ENCODE measurements at regions not wholly inside any gene's neighbourhood (a gene's known extent, or its start where the extent isn't known, plus 50 kb on each side); places are given as distances from the start of the nearest gene placed in this dataset.

- DNase-seq, result no peak
Measured at GRCh38 chr5:172568308-172568910, 72.7 kb upstream of the NEURL1B start.

DNA sequence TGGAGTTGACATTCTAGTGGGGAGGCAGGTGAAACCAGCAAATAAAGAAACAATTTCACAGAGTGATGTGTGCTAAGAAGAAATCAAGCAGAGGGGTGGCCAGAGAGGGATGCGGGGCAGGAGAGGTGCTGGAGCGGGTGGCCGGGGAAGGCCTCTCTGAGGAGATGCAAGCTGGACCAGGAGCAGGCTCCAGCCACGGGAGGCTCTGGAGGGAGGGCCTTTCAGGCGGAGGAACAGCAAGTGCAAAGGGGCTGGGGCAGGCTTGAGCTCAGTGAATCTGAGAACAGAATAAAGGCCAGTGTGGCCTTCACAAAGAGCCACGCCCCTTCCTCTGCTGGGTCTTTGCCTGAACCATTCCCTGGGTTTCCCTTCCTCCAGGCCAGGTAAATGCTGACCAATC, 73.2 kb upstream of the NEURL1B start:
- DNase-seq, result no peak

- no peak for DNase-seq
Measured at GRCh38 chr5:172567294-172567693, 73.8 kb upstream of the NEURL1B start.

GRCh38 chr5:172565931-172566665, 75.0 kb upstream of the NEURL1B start:
- no peak for DNase-seq

GRCh38 chr5:172565455-172565854, 75.6 kb upstream of the NEURL1B start:
- DNase-seq, result no peak

DNA sequence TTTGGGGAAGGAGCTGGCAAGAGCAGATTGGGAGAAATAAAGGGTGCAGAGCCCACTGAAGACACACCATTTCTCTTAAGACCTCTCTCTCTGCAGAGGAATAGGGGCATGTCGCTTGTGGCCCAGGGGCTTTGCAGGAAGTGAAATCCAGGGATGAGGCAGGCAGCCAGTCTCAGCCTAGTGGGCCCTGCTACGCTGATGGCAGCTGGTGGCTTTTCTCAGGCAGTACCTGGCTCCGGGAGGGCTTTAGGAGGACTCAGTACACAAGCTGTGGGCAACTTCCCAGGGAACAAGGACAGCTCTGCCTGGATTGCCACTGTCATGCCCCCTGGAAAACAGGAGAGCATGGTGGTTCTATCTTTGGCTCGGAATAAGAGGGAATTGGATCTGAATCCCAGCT, 76.2 kb upstream of the NEURL1B start:
- no peak for DNase-seq

DNA sequence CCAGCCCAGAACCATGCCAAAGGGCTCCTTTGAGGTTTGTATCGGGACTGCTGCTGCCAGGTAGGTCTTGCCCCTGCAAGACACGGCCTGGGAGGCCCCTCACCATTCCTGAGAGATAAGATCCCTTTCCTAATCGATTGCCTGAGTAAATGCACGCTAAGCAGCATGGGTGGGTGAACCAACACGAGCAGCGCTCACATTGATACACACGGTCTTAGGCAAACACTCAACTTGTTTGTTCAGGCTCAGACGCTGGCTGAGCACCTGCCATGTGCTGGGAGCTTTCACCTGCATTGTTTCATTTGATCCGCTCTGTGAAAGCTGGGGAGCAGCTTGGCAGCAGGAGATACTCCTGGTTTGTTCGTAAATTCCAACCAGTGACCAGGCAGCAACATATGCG, 76.9 kb upstream of the NEURL1B start:
- peak; percentile 76 for DNase-seq

DNA sequence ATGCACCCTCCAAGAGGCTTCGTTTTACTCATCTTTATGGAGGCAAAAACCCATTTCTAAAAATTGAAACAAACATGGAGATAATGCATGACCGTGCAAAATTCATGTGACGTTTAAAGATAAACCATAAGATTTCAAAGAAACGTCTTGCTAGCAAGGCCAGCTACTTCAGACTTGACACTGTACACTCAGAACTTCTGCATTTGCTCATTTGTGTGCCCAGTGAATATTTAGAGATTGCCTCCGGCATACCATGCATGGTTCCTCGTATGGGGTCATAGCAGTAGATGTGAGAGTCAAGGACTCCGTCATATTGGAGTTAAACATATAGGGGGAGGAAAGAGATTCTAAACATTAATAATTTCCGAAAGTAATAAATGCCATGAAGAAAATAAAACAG, 78.6 kb upstream of the NEURL1B start:
- no peak for DNase-seq

DNA sequence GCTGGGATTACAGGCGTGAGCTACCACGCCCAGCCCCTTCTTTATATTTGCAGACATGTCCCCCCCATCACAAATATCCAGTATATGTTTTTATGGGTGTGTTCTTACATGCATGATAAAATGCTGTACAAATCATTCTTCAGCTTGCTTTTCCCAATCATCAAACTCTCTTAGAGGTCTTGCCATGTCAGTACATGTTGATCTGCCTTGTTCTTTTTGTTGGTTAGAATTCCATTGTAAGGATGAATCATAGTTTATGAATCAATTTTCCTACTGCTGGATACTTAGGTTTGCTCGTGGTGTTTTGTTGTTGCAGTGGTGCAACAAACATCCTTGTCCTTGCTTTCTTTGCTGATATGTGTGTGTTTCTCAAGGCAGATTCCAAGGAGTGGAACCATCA, 79.9 kb upstream of the NEURL1B start:
- no peak for DNase-seq

GRCh38 chr5:172559004-172559932, 81.8 kb upstream of the NEURL1B start:
- DNase-seq, result no peak

DNA sequence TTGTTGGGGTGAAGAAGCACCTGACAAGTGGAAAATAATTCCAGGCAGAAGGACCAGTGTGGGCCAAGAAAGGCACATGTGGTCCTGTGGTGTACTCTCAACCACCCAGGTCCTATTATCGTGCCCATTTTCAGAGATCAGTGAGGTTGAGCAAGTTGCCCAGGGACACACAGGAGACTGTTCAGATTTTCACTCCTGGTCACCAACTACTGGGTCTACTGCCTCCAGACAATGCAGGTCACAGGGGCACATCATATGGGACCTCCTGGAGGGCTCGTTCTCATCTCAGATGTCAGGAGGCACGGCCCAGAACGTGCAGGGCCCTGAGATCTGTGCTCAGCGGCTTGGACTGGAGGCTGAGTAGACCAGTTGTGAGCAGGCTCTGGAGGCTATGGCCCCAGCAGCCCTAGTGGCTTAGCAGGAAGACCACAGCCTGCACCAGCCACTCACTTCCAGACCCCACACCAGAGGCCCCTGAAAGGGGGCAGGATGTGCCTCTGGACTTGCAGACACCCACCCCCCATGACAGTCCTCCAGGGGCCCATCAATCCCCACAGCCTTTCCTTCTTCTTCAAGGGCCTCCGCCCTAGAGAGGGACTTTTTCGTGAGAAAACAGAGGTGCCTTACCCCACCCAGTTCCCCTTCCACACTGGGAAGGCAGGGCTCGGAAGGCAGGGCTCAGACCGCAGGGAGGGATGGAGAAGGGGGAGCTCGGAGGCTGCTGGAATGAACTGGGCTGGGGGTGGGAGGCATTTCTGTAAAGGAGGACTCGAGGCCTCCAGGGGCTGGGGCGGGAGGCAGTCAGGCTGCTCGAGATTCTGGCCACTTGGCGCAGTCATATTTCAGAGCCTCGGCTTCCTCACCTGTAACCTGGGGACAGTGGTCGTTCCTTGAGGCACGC, 82.7 kb upstream of the NEURL1B start:
- DNase-seq, result no peak

DNA sequence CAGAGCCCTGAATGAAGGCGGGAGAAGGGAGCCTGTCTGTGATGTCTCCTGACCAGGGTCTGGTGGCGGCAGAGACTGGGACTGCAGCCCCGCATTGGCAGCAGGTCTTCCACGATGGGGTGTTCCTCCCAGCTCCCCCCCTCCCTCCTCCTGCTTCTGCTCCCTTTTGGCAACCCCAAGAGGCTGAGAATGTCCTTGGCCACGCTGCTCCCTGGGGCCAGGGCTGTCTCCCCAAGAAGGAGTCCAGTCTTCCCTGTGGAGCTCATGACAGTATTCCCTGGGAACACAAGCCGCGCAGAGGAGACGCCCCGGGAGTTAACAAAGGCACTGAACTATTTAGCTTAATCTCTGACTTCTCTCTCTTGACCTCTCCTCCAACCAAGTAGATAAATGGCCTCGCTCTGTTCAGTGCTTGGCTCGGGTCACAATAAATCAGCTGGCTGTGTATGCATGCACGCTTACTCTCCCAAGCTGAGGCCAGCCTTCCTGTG, 84.0 kb upstream of the NEURL1B start:
- no peak for DNase-seq

DNA sequence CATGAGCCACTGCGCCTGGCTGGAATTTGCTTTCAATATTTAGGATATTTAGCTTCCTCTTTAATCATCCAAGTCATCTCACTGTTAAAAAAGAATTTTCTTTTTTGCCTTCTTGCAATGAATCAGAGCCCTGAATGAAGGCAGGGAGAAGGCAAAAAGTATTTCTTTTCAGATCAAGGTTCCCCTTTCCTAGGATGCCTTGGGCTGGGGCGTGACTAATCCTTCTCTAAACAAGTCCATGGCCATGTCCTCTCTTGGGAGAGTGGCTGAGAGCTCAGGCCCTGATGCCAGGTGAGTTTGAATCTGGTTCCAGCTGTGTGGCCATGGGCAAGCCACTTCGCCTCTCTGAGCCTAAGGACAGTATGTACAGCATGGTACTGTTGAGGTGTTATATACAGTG, 84.8 kb upstream of the NEURL1B start:
- DNase-seq, result no peak

GRCh38 chr5:172554562-172554961, 86.5 kb upstream of the NEURL1B start:
- no peak for DNase-seq

DNA sequence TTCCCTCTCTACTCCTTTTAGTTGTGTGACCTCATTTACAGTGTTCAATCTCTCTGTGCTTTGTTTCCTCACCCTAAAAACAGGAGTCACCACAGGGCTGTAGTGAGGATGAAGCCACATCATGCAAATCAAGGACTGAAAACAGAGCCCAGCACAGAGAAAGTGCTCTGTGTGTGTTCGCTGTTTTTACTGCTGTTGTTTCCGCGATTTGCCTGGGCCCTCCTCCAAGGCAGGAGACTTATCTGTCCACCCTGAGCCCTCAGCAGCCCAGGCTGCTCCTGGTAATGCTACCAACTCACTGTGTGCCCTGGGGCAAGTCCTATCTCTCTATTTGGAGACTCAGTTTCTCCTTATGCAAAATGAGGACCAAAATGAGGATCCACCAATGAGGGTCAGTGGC, 87.2 kb upstream of the NEURL1B start:
- no peak for DNase-seq

DNA sequence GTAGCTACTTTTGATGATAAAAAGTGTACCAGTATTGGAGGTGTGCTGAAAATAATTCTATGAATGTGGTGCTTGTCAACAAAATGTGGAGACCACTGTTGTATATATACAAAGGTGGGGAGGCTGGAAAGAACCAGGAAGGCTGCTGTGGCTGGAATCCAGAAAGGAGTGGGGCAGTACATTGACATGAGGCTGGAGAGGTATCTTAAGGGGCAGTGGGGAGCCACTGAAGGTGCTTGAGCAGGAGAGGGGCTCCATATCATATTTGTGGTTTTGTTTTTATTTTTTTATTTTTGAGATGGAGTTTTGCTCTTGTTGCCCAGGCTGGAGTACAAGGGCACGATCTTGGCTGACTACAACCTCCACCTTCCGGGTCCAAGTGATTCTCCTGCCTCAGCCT, 87.9 kb upstream of the NEURL1B start:
- DNase-seq, result no peak

DNA sequence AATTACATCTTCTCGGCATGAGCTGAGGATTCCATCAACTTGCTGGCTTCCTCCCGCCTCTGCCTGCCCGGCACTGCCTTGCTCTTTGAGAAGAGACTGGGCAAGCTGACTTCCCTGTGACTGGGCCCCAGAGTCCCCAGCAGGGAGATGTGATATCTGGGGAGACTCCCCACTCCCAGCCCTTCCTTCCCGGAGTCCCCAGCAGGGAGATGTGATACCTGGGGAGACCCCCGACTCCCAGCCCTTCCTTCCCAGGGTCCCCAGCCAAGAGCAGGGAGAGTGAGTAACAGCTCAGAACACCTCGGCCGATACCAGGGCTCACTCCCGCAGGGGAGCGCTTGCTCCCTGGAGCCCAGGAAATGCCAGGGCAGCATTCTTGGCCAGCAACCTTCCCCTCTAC, 90.1 kb upstream of the NEURL1B start:
- no peak for DNase-seq

DNA sequence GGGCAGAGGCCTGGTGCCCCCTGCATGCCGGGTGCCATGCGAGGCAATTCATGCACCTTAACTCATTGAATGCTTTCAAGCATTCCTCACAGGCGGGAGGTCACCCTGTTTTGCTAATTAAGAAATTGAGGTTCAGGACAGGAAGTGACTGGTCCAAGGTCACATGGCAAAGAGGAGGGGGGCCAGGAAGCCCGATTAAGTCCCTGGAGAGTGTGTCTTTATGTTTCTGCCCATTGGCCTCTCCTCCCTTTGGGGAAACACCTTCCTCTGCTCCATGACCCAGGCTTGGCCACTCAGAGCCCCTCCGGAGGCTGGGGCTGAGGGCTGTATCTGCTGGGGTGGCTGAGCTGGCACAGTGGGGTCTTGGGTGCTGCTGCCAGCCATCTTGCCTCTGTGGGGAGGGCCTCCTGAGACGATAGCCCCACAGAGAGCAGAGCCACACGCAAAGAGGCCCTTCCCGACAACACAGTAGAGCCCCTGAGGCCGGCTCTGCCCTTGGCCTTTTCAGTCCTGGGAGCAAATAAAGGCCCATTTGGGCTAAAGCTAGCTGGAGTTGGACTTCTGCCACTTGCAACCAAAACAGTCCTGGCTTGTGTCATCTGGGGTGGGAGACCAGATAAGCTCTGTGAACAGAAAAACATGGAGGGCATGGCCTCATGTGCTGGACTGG, 90.8 kb upstream of the NEURL1B start:
- no peak for DNase-seq

DNA sequence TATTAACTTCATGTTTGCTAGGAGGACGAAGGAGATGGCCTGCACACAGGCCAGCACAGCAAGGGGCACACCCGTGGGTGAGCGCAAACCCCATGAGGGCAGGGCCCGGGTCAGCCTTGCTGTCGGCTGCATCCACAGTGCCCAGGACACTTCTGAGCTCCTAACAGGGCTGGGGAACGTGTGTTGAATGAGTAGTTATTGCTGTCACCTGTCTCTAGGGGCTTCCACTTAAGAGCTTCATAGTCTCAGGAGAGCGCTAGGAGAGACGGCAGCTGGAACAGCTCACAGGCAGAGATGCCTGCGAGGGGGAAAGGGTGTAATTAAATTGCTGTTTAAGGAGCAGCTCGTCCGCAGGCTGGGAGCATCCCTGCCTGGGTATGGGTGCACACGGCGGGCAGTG, 91.4 kb upstream of the NEURL1B start:
- DNase-seq, result peak; percentile 78

DNA sequence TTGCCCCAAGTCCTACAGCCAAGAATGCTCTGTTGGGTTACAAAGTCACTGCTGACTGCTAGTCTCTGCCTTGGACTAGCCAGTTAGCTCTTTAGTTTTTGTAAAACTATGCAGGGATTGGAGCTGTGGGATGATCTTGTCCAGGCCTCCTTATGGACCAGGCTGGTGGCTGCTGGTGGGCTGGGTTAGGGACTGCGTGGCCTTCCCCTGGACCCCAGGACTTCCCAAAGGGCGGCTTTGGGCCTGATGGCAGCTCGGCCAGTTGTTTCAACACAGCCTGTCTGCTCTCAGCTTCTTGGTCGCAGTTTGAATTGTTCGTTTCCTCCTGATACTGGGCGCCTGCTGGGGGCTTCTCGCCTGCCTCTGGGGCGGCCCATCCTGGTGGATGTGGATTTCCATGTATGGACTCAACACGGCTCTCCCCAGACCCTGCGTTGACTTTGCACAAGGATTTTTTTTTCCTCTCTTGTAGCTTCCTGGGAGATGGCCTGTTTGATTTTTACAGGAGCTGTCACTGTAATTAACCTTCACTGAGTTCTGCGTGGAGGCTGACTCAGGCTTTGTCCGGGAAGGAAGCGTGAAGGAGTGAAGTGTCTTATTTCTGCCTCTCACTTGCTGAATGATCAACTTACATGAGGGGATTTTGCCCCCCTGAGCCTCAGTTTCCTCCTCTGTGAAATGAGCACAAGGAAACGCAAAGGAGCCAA, 91.9 kb upstream of the NEURL1B start:
- no peak for DNase-seq

- no peak for DNase-seq
Measured at GRCh38 chr5:172548311-172548731, 92.7 kb upstream of the NEURL1B start.
